CD4-positive, alpha-beta T cell (primary cell): ENCODE measurements at regions not wholly inside any gene's neighbourhood (a gene's known extent, or its start where the extent isn't known, plus 50 kb on each side); places are given as distances from the start of the nearest gene placed in this dataset.
A peak's percentile ranks its signal among the peaks of the same experiment; 100 is the strongest.

ENCODE experiments used
- ATAC-seq: fragments of 200-7000 bp; cut with Tn5 transposase; one replicate; pipeline ENCODE4 v1.10.0; 2022; ENCODE audit warnings: mild to moderate bottlenecking; ENCODE audit not compliant: poor library complexity
- CTCF ChIA-PET: fragments of 350-600 bp; sonication (Branson Sonifier 250); formaldehyde crosslinking; loops from one replicate; lab custom pipeline; 2021; ENCODE audit warnings: antibody characterized with exemption, inconsistent platforms; lab: Charles Lee
- POLR2A ChIA-PET: fragments of 350-600 bp; sonication (Branson Sonifier 250); formaldehyde crosslinking; loops from one replicate; lab custom pipeline; 2021; ENCODE audit warnings: antibody characterized with exemption, inconsistent platforms; lab: Charles Lee
- DNase-seq, 14 experiments: peaks; one replicate each; pipeline ENCODE4 v3.0.0-alpha.2; 2013 to 2020; ENCODE audit warnings: mixed read lengths in 2 of 14
- H3K27ac ChIP-seq, 2 donors: one replicate each; pipeline versions ENCODE4 v1.5.1 to v1.7.0; 2013; ENCODE audit warnings: low read length in 2 of 2, low read depth in 1 of 2, mild to moderate bottlenecking in 1 of 2
- H3K27me3 ChIP-seq, 2 experiments: 1 replicate in 1 of 2; 2 replicates in 1 of 2; pipeline versions ENCODE4 v1.6.1 to v1.7.0; 2013; ENCODE audit warnings: low read length in 2 of 2, control low read depth in 1 of 2, mild to moderate bottlenecking in 1 of 2, moderate library complexity in 1 of 2; ENCODE audit not compliant: insufficient read depth in 2 of 2, control insufficient read depth in 1 of 2
- H3K36me3 ChIP-seq: one replicate; pipeline ENCODE4 v1.6.1; 2013; ENCODE audit warnings: low read length, control low read depth; ENCODE audit not compliant: insufficient read depth
- H3K4me1 ChIP-seq: one replicate; pipeline ENCODE4 v1.6.1; 2013; ENCODE audit warnings: low read length, control low read depth; ENCODE audit not compliant: insufficient read depth
- H3K4me3 ChIP-seq: one replicate; pipeline ENCODE4 v1.5.1; 2013; ENCODE audit warnings: mild to moderate bottlenecking, low read length, moderate library complexity
- H3K9me3 ChIP-seq, 2 experiments: 1 replicate in 1 of 2; 2 replicates in 1 of 2; pipeline versions ENCODE4 v1.6.1 to v1.7.0; 2013; ENCODE audit warnings: low read length in 2 of 2, mild to moderate bottlenecking in 2 of 2, control low read depth in 1 of 2, moderate library complexity in 1 of 2; ENCODE audit not compliant: control insufficient read depth in 1 of 2, insufficient read depth in 1 of 2
- H3K27ac Mint-ChIP-seq: one replicate; pipeline ENCODE4 v1.8.0; 2020; ENCODE audit warnings: mixed read lengths
- H3K27me3 Mint-ChIP-seq: one replicate; pipeline ENCODE4 v1.8.0; 2021; ENCODE audit warnings: mixed read lengths
- H3K36me3 Mint-ChIP-seq: one replicate; pipeline ENCODE4 v1.8.0; 2021; ENCODE audit warnings: low read depth, mixed read lengths
- H3K4me1 Mint-ChIP-seq: one replicate; pipeline ENCODE4 v1.8.0; 2021; ENCODE audit warnings: low read depth, mixed read lengths
- H3K4me3 Mint-ChIP-seq: one replicate; pipeline ENCODE4 v1.8.0; 2020; ENCODE audit warnings: mild to moderate bottlenecking, mixed read lengths
- H3K9me3 Mint-ChIP-seq: one replicate; pipeline ENCODE4 v1.8.0; 2020; ENCODE audit warnings: mixed read lengths
- intact Hi-C, 2 experiments: fragments of 100-400 bp; cut with DNase I in 1 of 2; cut with micrococcal nuclease in 1 of 2; formaldehyde crosslinking; loops; one replicate each; pipeline versions ENCODE4 v1.15.1 to v1.9.0; 2023 to 2025; cut with DNase I, micrococcal nuclease
- TF ChIP-seq, protein P1 (sequence below): fragments of 200-600 bp; IDR thresholded peaks from one replicate; pipeline ENCODE4 v1.8.0; 2022; ENCODE audit warnings: antibody characterized with exemption, mild to moderate bottlenecking

DNA sequence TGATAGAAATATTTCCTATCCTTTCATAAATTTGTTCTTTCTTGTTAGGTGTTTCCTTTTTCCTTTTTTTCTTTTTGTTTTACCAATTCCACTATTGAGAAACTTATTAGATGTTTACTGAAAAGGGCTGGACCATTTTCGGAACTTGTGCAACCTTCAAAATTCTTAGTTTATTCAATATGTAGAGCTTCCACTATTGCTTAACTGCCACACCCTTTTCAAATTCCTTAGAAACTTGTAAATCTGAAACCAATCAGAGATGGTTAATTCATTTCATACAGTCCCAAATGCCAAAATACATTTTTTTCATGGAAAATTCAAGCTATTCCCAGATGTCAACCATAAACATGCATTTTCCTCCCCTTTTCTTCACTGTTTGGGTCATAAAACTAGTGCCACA, 66.1 kb upstream of the SLC39A8 start:
- ATAC-seq (no peak), DNase-seq (peak in 1 of 14 experiments; percentile 15)
- H3K9me3 ChIP-seq, result no peaks in the 10 kb centered on the region
- ChIA-PET CTCF (interaction anchor here (0.8 kb wide), 1 partner anchor 9 kb away, joined by 5 read pairs; no protein-coding TSS in a partner anchor), POLR2A (interaction anchor here (1.6 kb wide), 1 partner anchor 66 kb away, joined by 6 read pairs; the partner anchor contains the start of gene SLC39A8)
- no peak overlapping the region for H3K27ac ChIP-seq
- no peaks in the 10 kb centered on the region for H3K27me3 ChIP-seq
- H3K4me1 ChIP-seq, result no peaks in the 10 kb centered on the region
- Mint-ChIP-seq H3K27ac (no peak overlapping the region), H3K9me3 (no peaks in the 10 kb centered on the region), H3K4me1 (no peaks in the 10 kb centered on the region), H3K36me3 (no peaks in the 10 kb centered on the region), H3K4me3 (no peak overlapping the region), H3K27me3 (no peaks in the 10 kb centered on the region)
- intact Hi-C loops, result no loop called here
- H3K36me3 ChIP-seq, result no peaks in the 10 kb centered on the region
- H3K4me3 ChIP-seq, result no peak overlapping the region
- TF ChIP-seq, protein P1, sequence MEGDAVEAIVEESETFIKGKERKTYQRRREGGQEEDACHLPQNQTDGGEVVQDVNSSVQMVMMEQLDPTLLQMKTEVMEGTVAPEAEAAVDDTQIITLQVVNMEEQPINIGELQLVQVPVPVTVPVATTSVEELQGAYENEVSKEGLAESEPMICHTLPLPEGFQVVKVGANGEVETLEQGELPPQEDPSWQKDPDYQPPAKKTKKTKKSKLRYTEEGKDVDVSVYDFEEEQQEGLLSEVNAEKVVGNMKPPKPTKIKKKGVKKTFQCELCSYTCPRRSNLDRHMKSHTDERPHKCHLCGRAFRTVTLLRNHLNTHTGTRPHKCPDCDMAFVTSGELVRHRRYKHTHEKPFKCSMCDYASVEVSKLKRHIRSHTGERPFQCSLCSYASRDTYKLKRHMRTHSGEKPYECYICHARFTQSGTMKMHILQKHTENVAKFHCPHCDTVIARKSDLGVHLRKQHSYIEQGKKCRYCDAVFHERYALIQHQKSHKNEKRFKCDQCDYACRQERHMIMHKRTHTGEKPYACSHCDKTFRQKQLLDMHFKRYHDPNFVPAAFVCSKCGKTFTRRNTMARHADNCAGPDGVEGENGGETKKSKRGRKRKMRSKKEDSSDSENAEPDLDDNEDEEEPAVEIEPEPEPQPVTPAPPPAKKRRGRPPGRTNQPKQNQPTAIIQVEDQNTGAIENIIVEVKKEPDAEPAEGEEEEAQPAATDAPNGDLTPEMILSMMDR, result no peak

DNA sequence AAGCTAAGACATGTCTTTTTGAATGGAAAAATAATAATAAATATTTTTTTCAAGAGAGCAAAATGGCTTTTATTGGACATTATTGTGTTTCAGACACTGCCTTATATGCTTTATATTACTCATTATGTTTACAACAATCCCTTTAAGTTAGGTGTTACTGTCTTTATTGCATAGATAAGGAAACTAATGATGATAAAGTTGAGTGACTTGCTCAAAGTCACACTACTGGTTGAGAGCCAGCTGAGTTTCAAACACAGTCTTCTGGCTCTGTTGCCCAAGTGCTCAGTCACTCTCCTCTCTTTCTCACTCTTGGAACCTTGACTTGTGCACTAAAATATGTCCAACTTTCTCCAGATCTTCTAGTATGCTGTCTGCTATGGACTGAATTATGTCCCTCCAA, 71.5 kb upstream of the SLC39A8 start:
- H3K36me3 ChIP-seq, result no peaks in the 10 kb centered on the region
- no peaks in the 10 kb centered on the region for H3K4me1 ChIP-seq
- no peaks in the 10 kb centered on the region for H3K27me3 ChIP-seq
- no peak overlapping the region for H3K4me3 ChIP-seq
- ChIA-PET CTCF (no interaction called here), POLR2A (no interaction called here)
- Mint-ChIP-seq H3K4me1 (no peaks in the 10 kb centered on the region), H3K4me3 (no peak overlapping the region), H3K9me3 (no peaks in the 10 kb centered on the region), H3K36me3 (no peaks in the 10 kb centered on the region), H3K27me3 (no peaks in the 10 kb centered on the region), H3K27ac (no peak overlapping the region)
- TF ChIP-seq, protein P1, result no peak
- no peak overlapping the region for H3K27ac ChIP-seq
- H3K9me3 ChIP-seq, result no peaks in the 10 kb centered on the region
- DNase-seq (no peak), ATAC-seq (no peak)
- intact Hi-C loops, result no loop called here

DNA sequence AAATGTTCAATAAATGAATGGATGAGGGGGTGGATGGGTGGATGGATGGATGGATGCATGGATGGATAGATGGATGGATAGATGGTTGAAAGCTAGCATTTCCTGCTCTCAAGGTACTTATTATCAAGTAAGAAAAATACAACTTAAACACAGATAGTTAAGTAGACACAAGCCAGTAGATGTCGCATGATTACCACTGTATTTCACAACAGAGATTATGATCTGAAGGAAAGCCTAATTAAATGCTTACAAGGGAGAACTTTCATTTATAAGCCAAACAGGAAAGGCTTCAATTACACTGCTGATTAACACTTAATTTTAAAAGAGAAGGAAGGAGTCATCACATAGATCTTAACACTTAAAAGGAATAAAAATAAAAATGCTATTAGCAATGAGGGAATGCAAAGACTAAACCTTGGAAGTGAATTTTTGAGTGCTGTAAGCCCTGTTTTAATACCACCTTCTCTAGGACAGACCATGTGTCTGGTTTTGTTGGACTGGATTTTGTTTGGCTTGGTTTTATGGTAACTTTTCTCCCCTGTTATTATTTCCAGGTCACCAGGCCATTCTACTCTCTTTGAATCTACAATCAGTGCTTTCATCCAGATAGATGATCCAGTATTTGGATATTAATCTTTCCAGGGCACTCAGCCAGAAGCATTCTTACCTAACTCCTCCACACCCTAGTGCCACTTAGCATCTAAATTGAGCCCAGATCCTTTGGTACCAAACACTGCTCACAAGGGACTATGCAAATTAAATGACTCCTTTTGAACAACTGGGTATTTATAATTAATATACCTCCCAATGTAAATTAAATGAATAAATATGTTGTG, 75.5 kb upstream of the SLC39A8 start:
- DNase-seq, result peak in 2 of 14 experiments; percentile 11 to 34
- H3K36me3 ChIP-seq, result no peaks in the 10 kb centered on the region
- no peak overlapping the region for H3K4me3 Mint-ChIP-seq
- H3K36me3 Mint-ChIP-seq, result no peaks in the 10 kb centered on the region
- H3K27ac ChIP-seq, result no peak overlapping the region
- H3K27me3 Mint-ChIP-seq, result no peaks in the 10 kb centered on the region
- no peak overlapping the region for H3K27ac Mint-ChIP-seq
- no peak for ATAC-seq
- H3K4me1 ChIP-seq, result no peaks in the 10 kb centered on the region
- H3K9me3 Mint-ChIP-seq, result no peaks in the 10 kb centered on the region
- ChIA-PET POLR2A (no interaction called here), CTCF (interaction anchor here (0.6 to 1.4 kb wide), 2 partner anchors 10 kb away, joined by 4 to 5 read pairs; no protein-coding TSS in a partner anchor)
- H3K27me3 ChIP-seq, result no peaks in the 10 kb centered on the region
- intact Hi-C loops, result no loop called here
- no peak overlapping the region for H3K4me3 ChIP-seq
- H3K4me1 Mint-ChIP-seq, result peaks cover 7% of the 10 kb centered on the region
- H3K9me3 ChIP-seq, result no peaks in the 10 kb centered on the region
- TF ChIP-seq, protein P1, result no peak
